NCI-H774 (cell line): ENCODE measurements at regions not wholly inside any gene's neighbourhood (a gene's known extent, or its start where the extent isn't known, plus 50 kb on each side); places are given as distances from the start of the nearest gene placed in this dataset.

ENCODE experiments used
- DNase-seq: peaks from one replicate; lab custom pipeline; 2025; lab: John Stamatoyannopoulos, UW

- DNase-seq: no peak
Observed at GRCh38 chr13:73894995-73895571, 239.1 kb downstream of the KLF12 start.

DNA sequence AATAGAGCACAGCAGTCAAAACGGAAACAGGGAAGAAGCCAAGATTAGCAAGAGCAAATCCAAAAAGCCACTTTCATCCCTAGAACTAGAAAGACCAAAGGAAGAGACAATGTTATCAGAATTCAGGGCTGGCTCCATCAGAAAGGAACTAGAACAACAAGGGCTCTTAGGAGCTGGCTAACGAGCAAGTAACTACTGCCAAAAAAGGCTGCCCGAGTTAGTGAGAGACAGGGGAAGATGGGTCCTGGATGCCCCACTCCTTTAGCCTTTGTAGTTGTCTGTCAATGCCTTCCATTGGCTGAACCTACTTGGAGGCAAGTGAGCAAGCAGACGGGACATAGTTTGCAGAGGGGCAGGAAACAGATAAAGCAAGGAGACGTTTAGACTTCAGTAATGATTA is 240.4 kb downstream of the KLF12 start:
- DNase-seq: no peak

DNA sequence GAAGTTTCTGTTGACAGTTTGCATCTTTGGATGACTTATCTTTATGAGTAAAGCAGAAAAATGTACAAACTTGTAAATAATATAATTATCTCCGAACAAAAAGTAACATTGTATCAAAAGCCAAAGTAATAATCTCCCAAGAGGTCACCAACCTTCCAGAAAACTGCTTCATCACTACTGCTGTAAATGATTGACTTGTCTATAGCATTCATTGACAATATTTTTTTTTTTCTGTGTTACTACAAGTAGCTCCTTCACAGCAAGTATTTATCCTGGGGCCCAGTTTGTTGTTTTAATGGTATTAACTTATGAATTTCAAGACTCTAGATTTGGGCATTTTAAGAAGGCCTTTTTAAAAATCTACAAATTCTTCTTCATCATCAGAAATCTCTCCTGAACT is 242.4 kb downstream of the KLF12 start:
- no peak for DNase-seq

- DNase-seq: no peak
Observed at GRCh38 chr13:73883162-73883561, 251.0 kb downstream of the KLF12 start.

DNA sequence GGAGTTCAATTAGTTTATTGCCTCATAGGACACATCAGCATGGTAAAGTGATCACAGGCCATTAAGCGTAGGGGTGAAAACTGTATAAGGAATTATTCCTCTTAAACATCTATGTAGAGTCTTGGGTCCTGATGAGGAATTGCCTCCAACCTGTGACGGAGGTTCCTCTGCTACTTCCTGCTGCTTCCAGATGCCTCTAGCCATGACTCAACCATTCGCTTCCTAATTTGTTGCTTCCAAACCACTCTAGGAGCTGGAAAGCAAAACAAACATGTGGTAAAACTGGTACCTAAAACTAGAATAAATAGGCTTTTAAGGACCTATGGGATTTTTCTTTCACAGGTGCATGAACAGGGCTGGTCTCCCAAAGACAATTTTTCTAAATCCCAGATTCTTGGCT is 253.8 kb downstream of the KLF12 start:
- no peak for DNase-seq

DNA sequence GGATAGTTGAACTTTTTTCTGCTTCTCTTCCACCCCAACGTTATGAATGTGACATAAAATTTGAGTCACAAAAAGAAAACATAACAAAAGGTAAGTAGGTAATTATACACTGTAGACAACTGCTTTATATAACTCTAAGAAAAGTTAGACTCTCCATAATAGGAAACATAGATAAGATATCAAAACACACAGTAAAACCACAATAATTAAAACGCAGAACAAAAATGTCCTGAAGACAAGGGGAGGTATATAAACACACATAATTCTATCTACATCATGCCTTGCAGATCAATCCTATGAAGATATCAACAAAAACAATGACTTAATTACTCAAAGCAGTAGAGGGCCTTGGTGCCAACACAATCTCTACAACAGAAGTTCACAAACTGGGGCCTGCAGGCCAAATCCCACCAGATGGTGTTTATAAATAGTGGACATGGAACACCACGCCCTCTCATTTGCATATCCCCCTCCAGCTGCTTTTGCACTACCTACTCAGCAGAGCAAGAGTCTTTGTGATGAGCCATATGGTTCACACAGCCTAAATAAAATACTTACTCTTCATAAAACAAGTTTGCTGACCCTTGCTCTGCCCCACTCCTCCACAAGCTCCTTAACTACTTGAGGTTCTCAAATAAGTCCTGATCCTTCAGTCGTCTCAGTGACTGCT is 254.7 kb downstream of the KLF12 start:
- DNase-seq: no peak

DNA sequence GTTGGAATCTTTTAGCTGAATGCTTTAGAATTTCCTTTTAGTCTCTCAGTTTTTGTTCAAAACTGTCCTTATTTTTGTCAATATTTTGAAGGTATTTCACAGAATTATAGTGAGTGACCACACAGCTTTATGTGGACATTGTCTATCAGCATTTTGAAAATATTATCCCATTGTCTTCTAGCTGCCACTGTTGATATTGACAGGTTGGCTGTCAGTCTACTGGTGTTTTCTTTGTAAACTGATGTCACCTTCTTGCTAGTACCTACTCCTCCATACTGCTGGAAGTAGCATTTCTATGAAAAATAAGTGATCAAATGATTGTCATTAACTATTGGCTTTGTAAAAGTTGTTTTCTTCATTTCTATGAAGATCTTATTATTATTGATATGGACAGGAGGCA is 256.8 kb downstream of the KLF12 start:
- DNase-seq: no peak

DNA sequence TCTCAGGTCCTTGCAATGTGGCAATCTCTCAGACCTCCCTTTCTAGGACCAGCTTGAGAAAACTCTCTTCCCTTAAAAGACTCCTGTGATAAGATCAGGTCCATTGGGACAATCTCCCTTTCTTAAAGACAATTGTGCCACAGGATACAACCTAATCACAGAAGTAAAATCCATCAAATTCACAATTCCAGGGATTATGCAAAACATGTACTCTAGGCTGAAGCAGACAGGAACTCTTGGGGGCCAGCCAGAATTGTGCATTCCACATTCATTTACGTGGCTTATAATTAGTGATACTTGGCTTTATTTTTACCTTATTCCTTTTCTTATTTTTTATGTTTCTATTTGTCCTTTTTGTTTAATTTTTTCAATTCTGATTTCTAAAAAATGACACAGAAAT is 257.9 kb downstream of the KLF12 start:
- no peak for DNase-seq

- DNase-seq: no peak
Observed at GRCh38 chr13:73873940-73874830, 260.0 kb downstream of the KLF12 start.

GRCh38 chr13:73872397-73872796 is 261.8 kb downstream of the KLF12 start:
- no peak for DNase-seq

GRCh38 chr13:73870970-73871935 is 263.0 kb downstream of the KLF12 start:
- DNase-seq: no peak

GRCh38 chr13:73870036-73870741 is 264.0 kb downstream of the KLF12 start:
- DNase-seq: no peak

DNA sequence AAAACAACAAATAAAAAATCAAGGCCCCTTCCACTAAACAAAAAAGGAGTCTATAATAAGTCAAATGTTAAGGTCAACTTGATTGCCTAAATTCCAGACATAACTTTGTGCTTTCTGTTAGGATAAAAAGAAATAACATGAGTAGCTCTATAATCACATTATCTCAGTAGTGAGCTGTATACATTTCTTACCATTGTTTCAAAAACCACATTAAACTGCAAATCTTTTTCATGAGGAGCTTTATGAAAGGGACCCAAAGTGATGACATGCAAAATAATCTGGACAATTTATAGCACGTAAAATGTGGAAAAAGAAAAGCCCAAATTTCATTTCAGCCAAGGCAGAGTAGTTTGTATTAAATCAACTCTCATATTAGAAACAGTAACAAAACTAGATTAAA is 269.2 kb downstream of the KLF12 start:
- no peak for DNase-seq

DNA sequence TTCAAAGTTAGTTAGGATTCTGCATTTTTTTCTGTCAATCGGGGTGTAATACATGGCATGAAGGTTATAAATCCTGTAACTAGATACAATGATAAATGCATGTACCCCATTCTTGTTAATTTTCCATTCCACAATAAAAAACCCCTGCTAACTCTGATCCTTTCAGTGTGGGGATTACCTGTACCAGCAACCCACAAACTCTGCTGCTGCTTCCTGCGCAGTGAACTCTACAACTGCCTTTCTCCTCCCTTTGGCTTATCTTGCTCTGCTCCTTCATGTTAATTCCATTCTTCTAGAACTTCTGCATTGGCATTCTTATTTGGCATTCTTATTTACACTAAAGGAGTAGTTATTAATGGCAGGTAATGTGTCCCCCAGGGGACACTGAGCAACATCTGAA is 273.1 kb downstream of the KLF12 start:
- DNase-seq: no peak

- DNase-seq: no peak
Observed at GRCh38 chr13:73860501-73860900, 273.7 kb downstream of the KLF12 start.

- DNase-seq: no peak
Observed at GRCh38 chr13:73859841-73860240, 274.4 kb downstream of the KLF12 start.

- no peak for DNase-seq
Observed at GRCh38 chr13:73857106-73857505, 277.1 kb downstream of the KLF12 start.

DNA sequence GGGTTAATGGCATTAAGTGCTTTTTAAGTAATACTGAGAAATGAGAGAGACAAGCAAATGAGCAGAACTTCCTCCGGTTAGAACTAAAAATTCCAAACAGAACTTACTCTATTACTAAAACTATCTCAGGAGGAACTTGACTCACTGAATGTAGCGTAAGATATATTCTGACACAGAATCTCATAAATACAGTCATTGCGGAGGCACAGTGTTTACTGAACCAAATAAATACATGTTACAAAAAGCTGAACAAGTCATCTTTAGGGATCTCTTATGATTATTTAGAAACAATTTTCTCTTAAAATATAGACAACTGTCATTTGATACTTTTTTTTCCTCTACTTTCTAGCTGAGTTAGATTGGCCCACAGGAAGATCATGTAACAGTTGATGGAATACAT is 283.1 kb downstream of the KLF12 start:
- DNase-seq: no peak

GRCh38 chr13:73850104-73850873 is 283.9 kb downstream of the KLF12 start:
- no peak for DNase-seq

- DNase-seq: no peak
Observed at GRCh38 chr13:73849292-73849691, 284.9 kb downstream of the KLF12 start.

- no peak for DNase-seq
Observed at GRCh38 chr13:73844986-73845385, 289.2 kb downstream of the KLF12 start.
